NT2/D1 (cell line): ENCODE measurements at regions not wholly inside any gene's neighbourhood (a gene's known extent, or its start where the extent isn't known, plus 50 kb on each side); places are given as distances from the start of the nearest gene placed in this dataset.

Experiments
- SUZ12 ChIP-seq: IDR thresholded peaks from 2 replicates; pipeline ENCODE4 v1.6.1; 2011; ENCODE audit not compliant: insufficient read length, insufficient read depth; ENCODE audit errors: extremely low read depth
- YY1 ChIP-seq: IDR thresholded peaks from 2 replicates; pipeline ENCODE4 v1.6.1; 2011; ENCODE audit not compliant: insufficient read length, insufficient read depth
- ZNF274 ChIP-seq: IDR thresholded peaks from 2 replicates; pipeline ENCODE4 v1.6.1; 2011; ENCODE audit warnings: mild to moderate bottlenecking, low read depth, low read length

DNA sequence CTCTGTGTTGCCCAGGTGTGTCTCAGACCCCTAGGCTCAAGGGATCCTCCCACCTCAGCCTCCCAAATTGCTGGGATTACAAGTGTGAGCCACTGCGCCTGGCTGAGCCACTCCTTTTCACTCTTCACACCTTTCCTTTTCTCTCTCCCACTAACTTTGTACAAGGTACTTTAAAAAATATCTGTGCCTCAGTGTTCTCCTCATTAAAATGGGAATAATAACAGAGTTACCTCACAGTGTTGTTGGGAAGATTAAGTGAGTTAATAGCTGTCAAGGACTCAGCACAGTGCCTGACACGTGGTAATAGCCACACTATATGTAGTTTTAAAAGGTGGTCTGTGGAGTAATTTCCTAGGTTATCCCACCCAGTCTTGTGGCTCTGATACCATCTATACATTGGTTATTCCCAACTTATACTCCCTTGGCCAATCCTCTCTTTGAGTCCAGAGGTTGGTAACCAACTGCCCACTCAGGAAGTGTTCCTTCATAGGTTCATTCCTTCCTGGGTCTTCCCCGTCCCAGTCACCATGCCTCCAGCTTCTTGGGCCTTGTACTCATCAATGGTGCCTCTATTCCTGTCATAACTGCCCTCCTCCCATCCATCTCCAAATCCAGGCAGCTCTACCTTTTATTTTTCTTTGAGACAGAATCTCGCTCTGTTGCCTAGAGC, 78.6 kb upstream of the NAA20 start:
- TF ChIP-seq ZNF274 (no peak), YY1 (no peak), SUZ12 (no peak)
